ENCODE measurements at regions not wholly inside any gene's neighbourhood (a gene's known extent, or its start where the extent isn't known, plus 50 kb on each side); places are given as distances from the start of the nearest gene placed in this dataset.

DNA sequence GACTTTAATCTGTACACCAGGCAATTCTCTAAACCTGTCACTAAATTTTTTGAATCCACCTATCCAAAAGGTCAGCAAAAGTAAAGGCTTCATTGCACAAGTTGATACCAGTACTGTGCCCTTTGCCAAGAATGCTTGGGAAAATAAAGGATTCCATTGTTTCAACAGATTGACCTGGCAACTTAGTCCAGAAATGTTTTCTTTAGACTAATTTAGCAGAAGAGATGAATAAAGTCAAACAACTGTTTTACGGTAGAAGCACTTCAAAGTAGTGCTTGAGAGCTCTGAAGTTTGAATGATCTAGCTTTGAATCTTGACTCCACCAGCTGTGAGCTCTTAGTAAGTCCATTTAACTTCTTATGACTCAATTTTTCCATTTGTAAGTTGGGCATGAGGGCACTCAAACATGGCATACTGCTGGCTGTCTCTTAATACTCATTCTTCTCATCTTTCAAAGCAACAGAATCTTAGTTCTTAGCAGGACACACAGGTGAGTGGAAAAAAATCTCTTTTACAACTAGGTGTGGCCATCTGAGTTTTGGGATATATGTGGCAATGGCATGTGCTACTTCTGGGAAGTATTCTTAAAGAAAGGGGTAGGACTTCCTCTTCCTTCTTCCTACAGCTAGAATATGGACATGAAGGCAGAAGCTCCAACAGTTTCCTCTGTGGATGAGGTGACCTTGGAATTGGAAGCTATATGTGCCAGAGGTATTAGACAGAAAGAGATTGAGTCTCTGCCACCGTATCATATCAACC is 55.9 kb upstream of the LOC128125822 start:
- no peak for TF ChIP-seq POLR2AphosphoS5 (IDR thresholded peaks at IDR 0.05; ENCODE audit: low read depth, low read length)
- no peak for TF ChIP-seq TAF1 (IDR thresholded peaks at IDR 0.05; ENCODE audit: borderline replicate concordance, low read depth, low read length)
- TF ChIP-seq POLR2A (IDR thresholded peaks at IDR 0.05; ENCODE audit: low read depth, low read length), result no peak
- FAIRE-seq (no peak), DNase-seq (ENCODE audit: insufficient read length) (no peak)

- FAIRE-seq (no peak), DNase-seq (ENCODE audit: insufficient read length) (no peak)
- no peak for TF ChIP-seq POLR2AphosphoS5 (IDR thresholded peaks at IDR 0.05; ENCODE audit: low read depth, low read length)
- TF ChIP-seq TAF1 (IDR thresholded peaks at IDR 0.05; ENCODE audit: borderline replicate concordance, low read depth, low read length), result no peak
- TF ChIP-seq POLR2A (IDR thresholded peaks at IDR 0.05; ENCODE audit: low read depth, low read length), result no peak
These were observed 55.1 kb upstream of the LOC128125822 start for GRCh38 chr6:63517221-63517620.

DNA sequence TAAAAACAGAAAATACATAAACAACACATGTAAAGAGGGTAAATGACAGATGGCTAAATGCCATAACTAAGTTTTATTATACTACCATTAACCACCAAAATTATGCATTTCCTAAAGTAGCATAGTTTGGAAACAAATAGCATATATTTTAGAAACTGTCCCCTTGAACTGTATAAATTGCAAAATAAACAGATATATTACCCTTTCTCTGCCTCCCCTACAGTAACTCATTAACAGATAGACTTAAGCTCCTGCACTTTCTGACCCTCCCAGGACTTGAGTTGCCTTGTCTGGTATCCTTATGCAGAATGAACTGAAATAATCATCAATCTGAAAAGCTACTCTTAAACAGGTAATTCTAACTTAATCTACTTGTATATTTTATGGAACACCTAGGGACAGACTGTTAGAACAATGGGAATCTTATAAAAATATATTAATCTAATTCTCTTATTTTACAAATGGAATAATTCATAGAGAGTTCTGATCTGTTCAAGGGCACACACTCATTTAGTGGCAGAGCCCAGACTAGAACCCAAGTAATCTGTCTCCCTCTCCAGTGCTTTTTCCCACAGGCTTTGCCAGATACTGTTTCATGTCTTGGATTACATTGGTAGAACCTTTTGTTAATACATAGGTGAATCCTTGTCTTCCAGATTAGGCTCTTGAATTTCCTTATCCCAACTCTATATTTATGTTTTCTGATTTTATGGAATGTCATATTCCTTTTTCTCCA is 50.6 kb upstream of the LOC128125822 start:
- no peak for TF ChIP-seq POLR2AphosphoS5 (IDR thresholded peaks at IDR 0.05; ENCODE audit: low read depth, low read length)
- no peak for DNase-seq (ENCODE audit: insufficient read length)
- no peak for FAIRE-seq
